ENCODE measurements at regions not wholly inside any gene's neighbourhood (a gene's known extent, or its start where the extent isn't known, plus 50 kb on each side); places are given as distances from the start of the nearest gene placed in this dataset.

DNA sequence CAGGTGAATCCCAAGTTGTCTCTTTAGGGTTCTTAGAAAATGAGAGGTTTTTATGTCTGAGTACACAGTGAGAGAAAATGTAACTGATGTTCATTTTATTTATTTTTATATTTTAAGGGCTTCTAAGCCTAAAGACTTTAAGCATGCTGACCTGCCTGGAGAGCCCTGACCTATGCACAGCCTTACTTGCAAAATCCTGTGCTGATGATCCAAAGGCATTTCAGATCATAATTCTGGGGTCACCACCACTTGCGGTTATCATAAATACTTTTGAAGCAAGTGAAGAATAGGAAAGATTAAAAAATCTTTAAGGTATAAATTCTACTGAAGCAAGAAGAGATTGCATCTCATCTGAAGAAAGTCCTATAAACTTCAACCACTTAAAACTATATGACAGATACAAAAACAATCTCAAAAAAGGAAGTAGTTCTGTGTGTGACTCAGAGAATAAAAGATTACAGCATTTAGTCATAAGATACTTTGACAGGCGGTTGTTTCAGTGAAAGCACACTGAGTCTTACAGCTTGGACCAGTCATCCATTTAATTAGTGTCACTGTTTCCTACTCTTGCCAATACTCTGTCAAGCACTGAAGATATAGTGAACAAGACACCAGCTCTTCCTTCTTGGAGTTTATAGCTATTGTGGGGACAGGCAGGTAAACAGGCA lies 245.2 kb upstream of the DIPK2B start:
- Histone ChIP-seq H3K4me1 (ENCODE audit: control insufficient read depth in 3 of 3, insufficient read depth in 2 of 3, low read depth in 1 of 3, low read length in 2 of 3) (no peaks in the 10 kb centered on the region), H3K36me3 (ENCODE audit: control insufficient read depth in 3 of 3, insufficient read depth in 2 of 3, low read depth in 1 of 3, low read length in 3 of 3) (no peaks in the 10 kb centered on the region), H3K27me3 (ENCODE audit: control insufficient read depth in 3 of 3, insufficient read depth in 3 of 3, low read length in 3 of 3) (no peaks in the 10 kb centered on the region), H3K4me3 (ENCODE audit: low read depth in 1 of 3, low read length in 3 of 3) (no peak overlapping the region), H3K27ac (ENCODE audit: low read depth in 1 of 3, low read length in 2 of 3) (no peak overlapping the region), H3K9me3 (ENCODE audit: control insufficient read depth in 2 of 2, insufficient read depth in 1 of 2, low read depth in 1 of 2, low read length in 1 of 2) (no peaks in the 10 kb centered on the region)
- DNase-seq (peak; percentile 8 to 50), FAIRE-seq (no peak)
- 47 to 49% (median 49%) methylated on average over 2 of the region's 2 CpGs for WGBS, 3 donors

DNA sequence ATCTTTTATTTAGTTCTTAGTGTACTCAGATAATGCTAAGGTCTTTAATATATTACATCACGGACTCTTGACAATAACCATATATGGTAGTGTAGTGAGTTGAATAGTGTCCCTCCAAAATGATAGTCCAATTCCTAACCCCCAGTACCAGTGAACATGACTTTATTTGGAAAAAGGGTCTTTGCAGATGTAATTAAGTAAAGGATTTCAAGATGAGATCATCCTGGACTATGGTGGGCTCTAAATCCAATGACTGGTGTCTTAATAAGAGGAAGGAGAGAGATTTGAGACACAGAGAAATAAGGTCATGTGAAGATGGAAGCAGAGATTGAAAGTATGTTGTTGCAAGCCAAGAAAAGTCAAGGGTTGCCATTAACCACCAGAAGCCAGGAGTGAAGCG lies 236.5 kb upstream of the DIPK2B start:
- no peaks in the 10 kb centered on the region for H3K4me1 ChIP-seq (ENCODE audit: control insufficient read depth in 3 of 3, insufficient read depth in 2 of 3, low read depth in 1 of 3, low read length in 2 of 3)
- no peak for DNase-seq
- FAIRE-seq: no peak
- no peaks in the 10 kb centered on the region for H3K9me3 ChIP-seq (ENCODE audit: control insufficient read depth in 2 of 2, insufficient read depth in 1 of 2, low read depth in 1 of 2, low read length in 1 of 2)
- H3K36me3 ChIP-seq (ENCODE audit: control insufficient read depth in 3 of 3, insufficient read depth in 2 of 3, low read depth in 1 of 3, low read length in 3 of 3): no peaks in the 10 kb centered on the region
- WGBS, 3 donors: 75 to 87% (median 78%) methylated on average over 2 of the region's 2 CpGs
- H3K4me3 ChIP-seq (ENCODE audit: low read depth in 1 of 3, low read length in 3 of 3): no peak overlapping the region
- no peak overlapping the region for H3K27ac ChIP-seq (ENCODE audit: low read depth in 1 of 3, low read length in 2 of 3)
- H3K27me3 ChIP-seq (ENCODE audit: control insufficient read depth in 3 of 3, insufficient read depth in 3 of 3, low read length in 3 of 3): peaks cover 0 to 3% (median 0%) of the 10 kb centered on the region in 3 donors

DNA sequence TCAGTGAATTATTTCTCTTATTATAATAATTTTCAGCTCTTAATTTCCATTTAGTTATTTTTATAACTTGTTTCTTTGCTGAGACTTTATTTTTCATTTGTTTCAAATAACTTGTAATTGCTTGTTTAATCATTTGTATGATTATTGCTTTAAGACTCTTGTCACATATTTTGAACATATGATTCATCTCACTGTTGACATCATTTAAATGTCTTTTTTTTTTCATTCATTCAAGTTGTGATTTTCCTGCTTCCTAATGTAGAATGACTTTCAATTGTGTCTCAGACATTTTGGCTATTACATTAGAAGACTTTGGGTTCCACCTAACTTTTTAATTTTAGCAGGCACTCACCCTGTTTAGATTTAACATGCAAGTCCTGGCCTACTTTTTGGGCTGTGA lies 234.8 kb upstream of the DIPK2B start:
- Histone ChIP-seq H3K9me3 (ENCODE audit: control insufficient read depth in 2 of 2, insufficient read depth in 1 of 2, low read depth in 1 of 2, low read length in 1 of 2) (no peaks in the 10 kb centered on the region), H3K4me1 (ENCODE audit: control insufficient read depth in 3 of 3, insufficient read depth in 2 of 3, low read depth in 1 of 3, low read length in 2 of 3) (no peaks in the 10 kb centered on the region), H3K27me3 (ENCODE audit: control insufficient read depth in 3 of 3, insufficient read depth in 3 of 3, low read length in 3 of 3) (peaks cover 0 to 3% (median 0%) of the 10 kb centered on the region in 3 donors), H3K36me3 (ENCODE audit: control insufficient read depth in 3 of 3, insufficient read depth in 2 of 3, low read depth in 1 of 3, low read length in 3 of 3) (no peaks in the 10 kb centered on the region), H3K27ac (ENCODE audit: low read depth in 1 of 3, low read length in 2 of 3) (no peak overlapping the region), H3K4me3 (ENCODE audit: low read depth in 1 of 3, low read length in 3 of 3) (no peak overlapping the region)
- FAIRE-seq (no peak), DNase-seq (no peak)

DNA sequence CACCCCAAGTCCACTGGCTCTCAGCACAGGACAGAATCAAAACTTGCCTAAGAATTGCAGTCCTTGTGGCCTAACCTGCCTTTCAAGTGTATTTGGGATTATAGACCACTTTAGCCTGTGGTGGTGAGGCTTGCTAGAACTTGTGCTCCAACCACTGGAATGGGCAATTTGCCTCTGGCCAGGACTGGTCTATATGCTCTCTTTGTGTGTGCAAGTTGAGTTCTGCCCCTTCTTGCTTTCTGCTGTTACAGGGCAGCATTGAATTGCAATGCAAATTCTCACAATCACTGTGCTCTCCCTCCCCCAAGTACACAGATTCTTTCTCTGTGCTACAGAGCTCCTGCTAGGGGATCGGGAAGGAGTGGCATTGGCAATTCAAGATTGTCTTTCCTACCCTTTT lies 233.6 kb upstream of the DIPK2B start:
- no peak overlapping the region for H3K27ac ChIP-seq (ENCODE audit: low read depth in 1 of 3, low read length in 2 of 3)
- DNase-seq (no peak), FAIRE-seq (no peak)
- H3K27me3 ChIP-seq (ENCODE audit: control insufficient read depth in 3 of 3, insufficient read depth in 3 of 3, low read length in 3 of 3): no peaks in the 10 kb centered on the region
- no peaks in the 10 kb centered on the region for H3K4me1 ChIP-seq (ENCODE audit: control insufficient read depth in 3 of 3, insufficient read depth in 2 of 3, low read depth in 1 of 3, low read length in 2 of 3)
- H3K4me3 ChIP-seq (ENCODE audit: low read depth in 1 of 3, low read length in 3 of 3): no peak overlapping the region
- 58 to 86% (median 77%) methylated on average over 1 of the region's 1 CpG for WGBS, 3 donors
- H3K36me3 ChIP-seq (ENCODE audit: control insufficient read depth in 3 of 3, insufficient read depth in 2 of 3, low read depth in 1 of 3, low read length in 3 of 3): no peaks in the 10 kb centered on the region
- H3K9me3 ChIP-seq (ENCODE audit: control insufficient read depth in 2 of 2, insufficient read depth in 1 of 2, low read depth in 1 of 2, low read length in 1 of 2): no peaks in the 10 kb centered on the region

DNA sequence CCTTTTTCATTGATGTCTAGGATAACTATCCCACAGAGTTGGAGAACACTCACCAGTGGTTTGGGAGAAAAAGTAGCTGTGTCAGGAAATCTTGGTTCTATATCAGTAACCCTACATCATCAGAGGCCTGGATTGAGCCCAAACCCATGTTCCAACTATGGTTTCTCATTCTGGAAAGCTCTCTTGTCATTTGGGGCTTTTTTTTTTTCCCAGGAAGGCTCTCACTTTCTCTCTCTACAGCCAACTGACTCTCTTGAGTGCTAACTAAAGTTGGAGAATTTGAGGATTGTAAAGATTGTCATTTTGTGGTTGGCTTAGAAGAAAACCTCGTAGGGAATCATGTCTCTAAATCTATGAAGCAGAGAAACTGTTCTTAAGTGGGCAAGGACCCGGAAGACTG lies 228.2 kb upstream of the DIPK2B start:
- 58 to 94% (median 76%) methylated on average over 2 of the region's 2 CpGs for WGBS, 3 donors
- Histone ChIP-seq H3K4me1 (ENCODE audit: control insufficient read depth in 3 of 3, insufficient read depth in 2 of 3, low read depth in 1 of 3, low read length in 2 of 3) (no peaks in the 10 kb centered on the region), H3K27me3 (ENCODE audit: control insufficient read depth in 3 of 3, insufficient read depth in 3 of 3, low read length in 3 of 3) (no peaks in the 10 kb centered on the region), H3K9me3 (ENCODE audit: control insufficient read depth in 2 of 2, insufficient read depth in 1 of 2, low read depth in 1 of 2, low read length in 1 of 2) (no peaks in the 10 kb centered on the region), H3K36me3 (ENCODE audit: control insufficient read depth in 3 of 3, insufficient read depth in 2 of 3, low read depth in 1 of 3, low read length in 3 of 3) (no peaks in the 10 kb centered on the region), H3K4me3 (ENCODE audit: low read depth in 1 of 3, low read length in 3 of 3) (no peak overlapping the region), H3K27ac (ENCODE audit: low read depth in 1 of 3, low read length in 2 of 3) (no peak overlapping the region)
- DNase-seq: no peak
- FAIRE-seq: no peak

DNA sequence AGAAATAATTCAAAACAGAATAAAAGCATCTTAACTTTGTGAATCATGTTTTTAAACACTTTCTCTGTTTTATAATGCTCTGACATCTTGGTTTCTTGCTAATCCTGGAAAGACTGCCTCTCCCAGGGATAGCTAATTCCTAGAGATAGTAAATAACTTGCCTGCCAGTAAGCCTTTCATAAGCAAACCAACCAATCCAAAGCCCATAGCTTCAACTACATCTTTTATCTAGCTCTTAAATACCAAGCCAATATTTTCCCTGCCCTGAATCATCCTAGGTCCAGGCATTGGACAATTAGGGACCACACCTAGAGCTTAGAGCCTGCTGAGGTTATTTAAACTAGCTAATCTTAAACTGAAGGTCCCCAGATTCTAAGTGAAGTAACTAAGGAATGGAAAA lies 223.7 kb upstream of the DIPK2B start:
- H3K36me3 ChIP-seq (ENCODE audit: control insufficient read depth in 3 of 3, insufficient read depth in 2 of 3, low read depth in 1 of 3, low read length in 3 of 3): no peaks in the 10 kb centered on the region
- H3K4me3 ChIP-seq (ENCODE audit: low read depth in 1 of 3, low read length in 3 of 3): no peak overlapping the region
- H3K27ac ChIP-seq (ENCODE audit: low read depth in 1 of 3, low read length in 2 of 3): no peak overlapping the region
- no peaks in the 10 kb centered on the region for H3K4me1 ChIP-seq (ENCODE audit: control insufficient read depth in 3 of 3, insufficient read depth in 2 of 3, low read depth in 1 of 3, low read length in 2 of 3)
- DNase-seq (no peak), FAIRE-seq (no peak)
- no peaks in the 10 kb centered on the region for H3K9me3 ChIP-seq (ENCODE audit: control insufficient read depth in 2 of 2, insufficient read depth in 1 of 2, low read depth in 1 of 2, low read length in 1 of 2)
- no peaks in the 10 kb centered on the region for H3K27me3 ChIP-seq (ENCODE audit: control insufficient read depth in 3 of 3, insufficient read depth in 3 of 3, low read length in 3 of 3)

DNA sequence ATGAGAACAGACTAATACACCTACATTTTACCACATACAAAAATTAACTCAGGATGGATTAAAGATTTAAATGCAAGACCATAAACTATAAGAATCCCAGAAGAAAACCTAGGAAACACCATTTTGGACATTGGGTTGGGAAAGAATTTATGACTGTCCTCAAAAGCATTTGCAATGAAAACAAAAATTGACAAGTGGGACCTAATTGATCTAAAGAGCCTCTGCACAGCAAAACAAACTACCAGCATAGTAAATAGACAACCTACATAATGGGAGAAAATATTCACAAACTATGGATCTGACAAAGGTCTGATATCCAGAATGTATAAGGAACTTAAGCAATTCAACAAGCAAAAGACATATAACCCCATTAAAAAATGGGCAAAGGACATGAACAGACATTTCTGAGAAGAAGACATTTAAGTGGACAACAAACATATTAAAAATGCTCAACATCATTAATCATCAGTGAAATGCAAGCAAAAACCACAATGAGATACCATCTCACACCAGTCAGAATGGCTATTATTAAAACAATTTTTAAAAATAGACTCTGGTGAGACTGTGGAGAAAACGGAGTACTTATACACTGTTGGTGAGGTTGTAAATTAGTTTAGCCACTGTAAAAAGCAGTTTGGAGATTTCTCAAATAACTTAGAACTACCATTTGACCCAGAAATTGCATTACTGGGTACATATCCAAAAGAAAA lies 221.7 kb upstream of the DIPK2B start:
- DNase-seq: no peak
- Histone ChIP-seq H3K36me3 (ENCODE audit: control insufficient read depth in 3 of 3, insufficient read depth in 2 of 3, low read depth in 1 of 3, low read length in 3 of 3) (no peaks in the 10 kb centered on the region), H3K27me3 (ENCODE audit: control insufficient read depth in 3 of 3, insufficient read depth in 3 of 3, low read length in 3 of 3) (no peaks in the 10 kb centered on the region), H3K4me3 (ENCODE audit: low read depth in 1 of 3, low read length in 3 of 3) (no peak overlapping the region), H3K4me1 (ENCODE audit: control insufficient read depth in 3 of 3, insufficient read depth in 2 of 3, low read depth in 1 of 3, low read length in 2 of 3) (no peaks in the 10 kb centered on the region), H3K9me3 (ENCODE audit: control insufficient read depth in 2 of 2, insufficient read depth in 1 of 2, low read depth in 1 of 2, low read length in 1 of 2) (no peaks in the 10 kb centered on the region), H3K27ac (ENCODE audit: low read depth in 1 of 3, low read length in 2 of 3) (no peak overlapping the region)
- 53 to 83% (median 60%) methylated on average over 1 of the region's 1 CpG for WGBS, 3 donors
- FAIRE-seq: no peak

DNA sequence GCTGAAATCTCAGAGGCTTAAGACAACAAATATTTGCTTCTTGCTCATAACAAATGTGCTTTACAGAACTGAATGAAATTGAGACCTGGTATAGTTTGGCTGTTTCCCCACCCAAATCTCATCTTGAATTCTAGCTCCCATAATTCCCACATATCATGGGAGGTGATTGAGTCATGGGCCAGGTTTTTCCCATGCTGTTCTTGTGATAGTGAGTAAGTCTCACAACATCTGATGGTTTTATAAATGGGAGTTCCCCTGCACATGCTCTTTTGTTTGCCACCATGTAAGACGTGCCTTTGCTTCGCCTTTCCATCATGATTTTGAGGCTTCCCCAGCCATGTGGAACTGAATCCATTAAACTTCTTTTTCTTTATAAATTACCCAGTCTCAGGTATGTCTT lies 221.1 kb upstream of the DIPK2B start:
- H3K27ac ChIP-seq (ENCODE audit: low read depth in 1 of 3, low read length in 2 of 3): no peak overlapping the region
- no peaks in the 10 kb centered on the region for H3K36me3 ChIP-seq (ENCODE audit: control insufficient read depth in 3 of 3, insufficient read depth in 2 of 3, low read depth in 1 of 3, low read length in 3 of 3)
- no peaks in the 10 kb centered on the region for H3K4me1 ChIP-seq (ENCODE audit: control insufficient read depth in 3 of 3, insufficient read depth in 2 of 3, low read depth in 1 of 3, low read length in 2 of 3)
- 80 to 91% (median 88%) methylated on average over 2 of the region's 2 CpGs for WGBS, 3 donors
- FAIRE-seq (no peak), DNase-seq (no peak)
- H3K27me3 ChIP-seq (ENCODE audit: control insufficient read depth in 3 of 3, insufficient read depth in 3 of 3, low read length in 3 of 3): no peaks in the 10 kb centered on the region
- no peaks in the 10 kb centered on the region for H3K9me3 ChIP-seq (ENCODE audit: control insufficient read depth in 2 of 2, insufficient read depth in 1 of 2, low read depth in 1 of 2, low read length in 1 of 2)
- no peak overlapping the region for H3K4me3 ChIP-seq (ENCODE audit: low read depth in 1 of 3, low read length in 3 of 3)

DNA sequence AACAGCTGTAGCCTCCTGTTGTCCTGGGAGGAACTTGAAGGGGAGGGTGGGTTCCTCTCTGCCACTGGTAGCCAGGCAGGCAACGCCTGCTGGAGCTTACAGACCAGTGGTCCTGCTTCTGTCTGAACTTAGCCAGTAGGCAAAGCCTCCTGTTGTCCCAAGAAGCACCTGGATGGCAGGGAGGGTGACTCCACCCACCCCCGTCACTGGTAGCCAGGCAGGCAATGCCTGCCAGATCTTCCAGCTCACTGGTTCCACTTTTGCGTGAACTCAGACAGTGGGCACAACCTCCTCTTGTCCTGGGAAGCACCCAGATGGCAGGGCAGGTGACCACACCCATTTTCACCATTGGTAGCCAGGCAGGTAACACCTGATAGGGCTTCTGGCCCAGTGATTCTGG lies 203.5 kb upstream of the DIPK2B start:
- no peak overlapping the region for H3K4me3 ChIP-seq (ENCODE audit: low read depth in 1 of 3, low read length in 3 of 3)

More for the DNA sequence above, 203.5 kb upstream of the DIPK2B start:
- Histone ChIP-seq H3K27ac (ENCODE audit: low read depth in 1 of 3, low read length in 2 of 3) (no peak overlapping the region), H3K36me3 (ENCODE audit: control insufficient read depth in 3 of 3, insufficient read depth in 2 of 3, low read depth in 1 of 3, low read length in 3 of 3) (no peaks in the 10 kb centered on the region), H3K27me3 (ENCODE audit: control insufficient read depth in 3 of 3, insufficient read depth in 3 of 3, low read length in 3 of 3) (no peaks in the 10 kb centered on the region), H3K9me3 (ENCODE audit: control insufficient read depth in 2 of 2, insufficient read depth in 1 of 2, low read depth in 1 of 2, low read length in 1 of 2) (peaks cover 0 to 2% of the 10 kb centered on the region in 2 donors), H3K4me1 (ENCODE audit: control insufficient read depth in 3 of 3, insufficient read depth in 2 of 3, low read depth in 1 of 3, low read length in 2 of 3) (no peaks in the 10 kb centered on the region)
- FAIRE-seq (no peak), DNase-seq (no peak)
- WGBS, 3 donors: 70 to 85% (median 77%) methylated on average over 2 to 3 of the region's 3 CpGs
